ENCODE measurements at regions not wholly inside any gene's neighbourhood (a gene's known extent, or its start where the extent isn't known, plus 50 kb on each side); places are given as distances from the start of the nearest gene placed in this dataset.
"Not testable (repeated sequence)": the region's sequence is repeated elsewhere in the genome, so short reads cannot be mapped to it uniquely, and the experiment has no call there.

- ChIA-PET POLR2A (no interaction called here), CTCF (interaction anchor here (0.6 kb wide), 2 partner anchors 149 to 244 kb away, joined by 4 read pairs; no protein-coding TSS in a partner anchor)
Observed at GRCh38 chr15:70376929-70377691, 279.4 kb upstream of the TLE3 start.

- ChIA-PET POLR2A (no interaction called here), CTCF (interaction anchor here (0.6 kb wide), 2 partner anchors 148 to 243 kb away, joined by 4 read pairs; no protein-coding TSS in a partner anchor)
Observed at GRCh38 chr15:70376031-70376928, 278.6 kb upstream of the TLE3 start.

GRCh38 chr15:70375586-70375985 is 277.9 kb upstream of the TLE3 start:
- POLR2A ChIA-PET: no interaction called here
- CTCF ChIA-PET: no interaction called here

DNA sequence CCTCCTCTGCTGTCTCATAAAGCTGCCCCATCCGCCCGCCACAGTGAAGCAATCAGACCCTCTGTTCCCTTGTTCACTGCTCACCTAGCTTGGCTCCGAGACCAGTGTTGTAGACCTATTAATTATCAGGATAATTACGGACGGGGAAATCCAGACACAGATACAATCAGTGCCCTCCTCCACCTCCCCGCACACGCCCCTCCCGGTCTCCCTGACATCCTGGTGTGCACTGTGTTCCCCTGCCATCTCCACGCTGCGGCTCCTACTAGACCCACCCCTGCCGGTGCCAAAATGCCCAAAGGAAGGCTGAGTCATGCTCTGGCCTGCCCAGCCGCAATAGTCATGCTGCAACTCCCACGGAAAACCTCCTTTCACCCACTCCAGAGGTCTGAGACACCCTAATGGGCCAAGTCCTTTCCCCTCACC is 277.3 kb upstream of the TLE3 start:
- ChIA-PET CTCF (no interaction called here), POLR2A (no interaction called here)

DNA sequence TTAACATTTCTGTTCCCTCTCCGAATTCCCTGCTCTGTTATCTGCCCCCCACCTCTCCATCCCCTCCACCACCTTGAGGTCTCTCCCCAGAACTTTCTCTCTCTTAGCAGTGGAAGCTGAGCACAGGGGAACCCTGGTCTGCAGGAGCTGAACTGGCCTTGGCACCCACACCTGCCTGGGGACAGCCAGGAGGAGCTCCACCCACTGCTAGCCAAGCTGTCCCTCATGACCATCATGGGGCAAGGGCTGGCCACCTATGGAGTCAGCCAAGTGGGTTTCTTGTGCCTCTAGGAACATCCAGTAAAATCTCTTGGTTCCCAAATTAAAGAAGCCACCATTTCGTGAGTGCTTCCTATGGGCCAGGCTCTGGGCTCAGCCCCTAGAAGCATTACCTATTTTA is 276.4 kb upstream of the TLE3 start:
- POLR2A ChIA-PET: no interaction called here
- CTCF ChIA-PET: no interaction called here

GRCh38 chr15:70373439-70373838 is 275.7 kb upstream of the TLE3 start:
- POLR2A ChIA-PET, CTCF ChIA-PET: not testable (repeated sequence)

- CTCF ChIA-PET: interaction anchor here (1.1 kb wide), 1 partner anchor 19 kb away, joined by 3 read pairs; no protein-coding TSS in a partner anchor
- POLR2A ChIA-PET: not testable (repeated sequence)
Observed at GRCh38 chr15:70367913-70368705, 270.4 kb upstream of the TLE3 start.

- POLR2A ChIA-PET, CTCF ChIA-PET: not testable (repeated sequence)
Observed at GRCh38 chr15:70364023-70364422, 266.3 kb upstream of the TLE3 start.

DNA sequence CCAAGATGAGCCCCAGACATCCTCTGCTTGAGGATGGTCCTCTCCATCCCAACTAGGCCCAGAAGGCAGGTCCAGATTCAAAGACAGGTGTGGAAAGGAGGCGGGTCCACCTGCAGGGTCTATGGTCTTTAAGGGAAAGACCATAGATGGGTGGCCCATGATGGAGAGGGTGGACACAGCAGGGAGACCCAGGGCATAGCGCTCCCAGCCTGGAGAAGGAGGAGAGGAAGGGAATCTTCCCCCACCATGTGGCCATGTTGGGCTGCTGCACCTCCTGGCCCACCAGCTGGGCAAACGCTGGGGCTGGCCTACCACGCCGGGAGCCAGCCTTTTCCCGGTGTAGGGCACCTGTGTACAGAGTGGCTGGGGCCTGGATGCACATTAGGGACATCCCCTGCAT is 265.2 kb upstream of the TLE3 start:
- ChIA-PET POLR2A (no interaction called here), CTCF (no interaction called here)

DNA sequence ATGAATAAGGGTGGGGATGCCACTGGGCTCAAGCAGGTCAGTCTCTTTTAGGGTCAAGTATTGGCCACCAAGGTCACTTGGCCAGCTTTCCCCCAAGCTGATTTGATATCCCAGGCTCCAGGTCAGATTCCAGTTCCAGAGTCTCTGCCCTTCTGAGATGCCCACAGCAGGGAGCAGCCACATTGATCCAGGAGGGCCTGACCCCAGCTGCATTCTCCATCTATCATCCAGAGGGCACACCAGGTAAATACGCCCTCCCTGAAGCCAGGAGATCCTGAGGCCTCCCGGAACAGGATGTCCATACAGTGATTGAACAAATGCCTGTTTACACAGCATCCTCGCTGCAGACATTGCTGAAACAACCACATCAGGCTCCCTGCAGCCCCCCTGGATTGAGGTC is 264.6 kb upstream of the TLE3 start:
- ChIA-PET POLR2A (no interaction called here), CTCF (no interaction called here)

DNA sequence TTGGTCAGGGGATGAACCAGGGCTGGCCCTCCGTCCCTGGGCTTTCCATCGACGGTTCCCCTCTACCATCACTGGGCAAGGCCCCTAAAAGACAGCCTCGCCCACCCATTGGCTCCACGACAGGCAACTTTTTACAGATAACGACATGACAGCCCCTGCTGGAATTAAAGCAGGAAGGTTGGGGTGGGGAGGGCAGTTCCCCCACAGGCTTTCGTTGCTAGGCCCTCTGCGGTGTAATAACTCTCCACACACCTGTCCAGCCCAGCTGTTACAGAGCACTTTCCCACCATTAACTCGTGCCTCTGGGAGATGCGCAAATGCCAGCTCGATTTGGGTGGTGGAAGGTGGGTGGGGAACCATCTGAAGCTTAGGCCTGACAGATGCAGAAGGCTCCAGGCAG is 264.2 kb upstream of the TLE3 start:
- CTCF ChIA-PET: no interaction called here
- POLR2A ChIA-PET: no interaction called here

DNA sequence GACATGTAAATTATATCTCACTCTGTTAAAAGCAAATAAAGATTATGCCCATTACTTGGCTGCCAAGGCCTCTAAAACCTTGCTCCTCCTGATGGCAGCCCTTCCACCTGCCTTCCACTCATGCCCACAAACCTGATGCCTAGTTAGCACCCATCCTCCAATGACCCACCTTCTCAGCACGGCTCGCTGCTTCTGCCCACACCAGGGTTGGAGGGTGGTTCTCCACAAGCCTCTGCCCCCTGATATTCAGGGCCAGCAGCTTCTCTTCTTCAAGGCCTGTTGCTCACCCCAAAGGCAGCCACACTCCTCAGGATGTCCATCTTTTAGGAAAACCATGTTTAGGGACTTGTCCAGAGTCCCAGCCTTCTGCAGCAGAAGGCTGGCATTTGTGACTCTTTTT is 263.4 kb upstream of the TLE3 start:
- ChIA-PET POLR2A (no interaction called here), CTCF (no interaction called here)

GRCh38 chr15:70358871-70359647 is 261.3 kb upstream of the TLE3 start:
- CTCF ChIA-PET: no interaction called here
- POLR2A ChIA-PET: no interaction called here

- ChIA-PET POLR2A (no interaction called here), CTCF (no interaction called here)
Observed at GRCh38 chr15:70358011-70358819, 260.5 kb upstream of the TLE3 start.

DNA sequence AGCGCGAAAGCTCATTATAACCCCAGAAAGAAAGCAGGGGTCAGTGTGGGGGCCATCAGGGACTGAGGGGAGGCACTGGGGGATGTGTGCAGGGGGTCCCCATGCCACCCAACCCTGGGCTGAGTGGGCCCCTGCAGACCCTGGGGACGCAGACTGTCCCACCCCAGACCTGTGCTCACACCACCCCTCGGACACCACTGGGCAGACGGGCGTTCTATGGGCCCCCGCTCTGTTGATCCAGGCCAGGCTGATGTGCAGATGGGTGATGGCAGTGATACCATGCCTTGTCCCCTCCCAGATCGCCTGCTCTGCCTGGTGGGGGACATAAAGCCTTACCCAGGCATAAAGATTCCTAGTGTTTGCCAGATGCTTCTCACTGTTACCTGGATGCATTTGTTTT is 259.7 kb upstream of the TLE3 start:
- ChIA-PET CTCF (no interaction called here), POLR2A (no interaction called here)

DNA sequence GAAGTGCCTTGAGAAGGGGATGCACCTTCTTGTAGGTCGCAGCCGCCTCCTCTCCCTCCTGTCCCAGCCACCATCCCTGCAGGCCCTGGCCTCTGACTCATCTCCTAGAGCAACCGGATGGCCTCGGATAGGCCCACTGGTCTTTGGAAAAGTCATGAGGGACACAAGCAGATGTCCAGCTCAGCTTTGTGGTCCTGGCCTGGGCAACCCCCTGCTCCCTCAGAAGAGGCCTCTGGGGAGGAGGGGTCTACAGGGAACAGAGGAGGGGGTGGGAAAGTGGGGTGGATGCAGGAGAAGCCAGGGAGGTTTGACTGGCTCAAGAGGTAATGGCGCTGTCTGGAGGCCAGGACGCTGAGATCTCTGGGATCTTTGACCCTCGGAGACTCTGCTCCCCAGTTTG is 259.2 kb upstream of the TLE3 start:
- POLR2A ChIA-PET: no interaction called here
- CTCF ChIA-PET: no interaction called here

GRCh38 chr15:70356062-70356860 is 258.5 kb upstream of the TLE3 start:
- ChIA-PET CTCF (no interaction called here), POLR2A (no interaction called here)

DNA sequence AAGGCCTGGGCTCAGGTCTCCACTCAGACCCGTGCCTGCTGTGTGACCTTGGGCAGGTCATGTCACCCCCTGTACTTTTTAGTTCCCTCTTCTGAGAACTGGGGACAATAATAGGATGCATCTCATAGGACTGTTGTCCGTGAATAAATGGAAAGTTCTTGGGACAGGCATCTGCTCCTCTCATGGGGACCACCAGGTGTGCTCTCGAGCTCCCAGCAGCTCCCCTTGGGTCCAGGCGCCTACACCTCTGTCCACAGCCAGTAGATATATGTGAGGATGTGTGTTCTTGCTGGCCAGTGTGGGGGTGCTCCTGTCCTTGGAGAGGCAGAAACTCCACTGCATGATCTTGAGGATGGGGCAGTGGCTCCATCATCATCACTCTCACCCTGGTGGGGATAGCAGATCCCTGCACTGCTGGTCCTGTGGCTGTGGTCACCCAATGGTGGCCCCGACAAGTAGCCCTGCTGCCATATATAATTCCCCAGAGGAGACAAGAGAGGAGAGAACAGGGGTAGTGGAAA is 257.6 kb upstream of the TLE3 start:
- POLR2A ChIA-PET: no interaction called here
- CTCF ChIA-PET: no interaction called here

Measured in activated CD8-positive, alpha-beta memory T cell treated with anti-CD3 and anti-CD28 coated beads for 36 hours (primary cell).